ENCODE measurements at regions not wholly inside any gene's neighbourhood (a gene's known extent, or its start where the extent isn't known, plus 50 kb on each side); places are given as distances from the start of the nearest gene placed in this dataset.

- no peaks in the 10 kb centered on the region for H3K27me3 Mint-ChIP-seq (ENCODE audit: insufficient read depth)
- H3K36me3 Mint-ChIP-seq (ENCODE audit: low read depth) = peaks cover 22% of the 10 kb centered on the region
- DNase-seq = no peak
- TF ChIP-seq, protein P1, sequence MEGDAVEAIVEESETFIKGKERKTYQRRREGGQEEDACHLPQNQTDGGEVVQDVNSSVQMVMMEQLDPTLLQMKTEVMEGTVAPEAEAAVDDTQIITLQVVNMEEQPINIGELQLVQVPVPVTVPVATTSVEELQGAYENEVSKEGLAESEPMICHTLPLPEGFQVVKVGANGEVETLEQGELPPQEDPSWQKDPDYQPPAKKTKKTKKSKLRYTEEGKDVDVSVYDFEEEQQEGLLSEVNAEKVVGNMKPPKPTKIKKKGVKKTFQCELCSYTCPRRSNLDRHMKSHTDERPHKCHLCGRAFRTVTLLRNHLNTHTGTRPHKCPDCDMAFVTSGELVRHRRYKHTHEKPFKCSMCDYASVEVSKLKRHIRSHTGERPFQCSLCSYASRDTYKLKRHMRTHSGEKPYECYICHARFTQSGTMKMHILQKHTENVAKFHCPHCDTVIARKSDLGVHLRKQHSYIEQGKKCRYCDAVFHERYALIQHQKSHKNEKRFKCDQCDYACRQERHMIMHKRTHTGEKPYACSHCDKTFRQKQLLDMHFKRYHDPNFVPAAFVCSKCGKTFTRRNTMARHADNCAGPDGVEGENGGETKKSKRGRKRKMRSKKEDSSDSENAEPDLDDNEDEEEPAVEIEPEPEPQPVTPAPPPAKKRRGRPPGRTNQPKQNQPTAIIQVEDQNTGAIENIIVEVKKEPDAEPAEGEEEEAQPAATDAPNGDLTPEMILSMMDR (IDR thresholded peaks at IDR 0.05) = no peak
- peaks cover 17% of the 10 kb centered on the region for H3K9me3 Mint-ChIP-seq
- H3K4me3 Mint-ChIP-seq = no peak overlapping the region
- peaks cover 76% of the 10 kb centered on the region for H3K4me1 Mint-ChIP-seq (ENCODE audit: low read depth)
- H3K27ac Mint-ChIP-seq = peak overlapping the region; percentile 89
Measured at GRCh38 chr5:96031180-96031579, 69.5 kb upstream of the ELL2 start.

- Mint-ChIP-seq H3K4me3 (peak overlapping the region; percentile 79), H3K27ac (peak overlapping the region; percentile 80), H3K9me3 (no peaks in the 10 kb centered on the region), H3K36me3 (ENCODE audit: low read depth) (no peaks in the 10 kb centered on the region), H3K4me1 (ENCODE audit: low read depth) (peaks cover 90% of the 10 kb centered on the region), H3K27me3 (ENCODE audit: insufficient read depth) (no peaks in the 10 kb centered on the region)
- peak; percentile 72 for DNase-seq
- TF ChIP-seq, protein P1 (IDR thresholded peaks at IDR 0.05) = no peak
Measured at GRCh38 chr5:96026406-96027041, 64.9 kb upstream of the ELL2 start.

GRCh38 chr5:96024683-96025475, 63.2 kb upstream of the ELL2 start:
- H3K9me3 Mint-ChIP-seq = no peaks in the 10 kb centered on the region
- H3K36me3 Mint-ChIP-seq (ENCODE audit: low read depth) = no peaks in the 10 kb centered on the region
- TF ChIP-seq, protein P1 (IDR thresholded peaks at IDR 0.05) = no peak
- peaks cover 78% of the 10 kb centered on the region for H3K4me1 Mint-ChIP-seq (ENCODE audit: low read depth)
- peak overlapping the region; percentile 80 for H3K27ac Mint-ChIP-seq
- H3K27me3 Mint-ChIP-seq (ENCODE audit: insufficient read depth) = no peaks in the 10 kb centered on the region
- H3K4me3 Mint-ChIP-seq = no peak overlapping the region; the same call in 1 of the 2 replicates
- no peak for DNase-seq

DNA sequence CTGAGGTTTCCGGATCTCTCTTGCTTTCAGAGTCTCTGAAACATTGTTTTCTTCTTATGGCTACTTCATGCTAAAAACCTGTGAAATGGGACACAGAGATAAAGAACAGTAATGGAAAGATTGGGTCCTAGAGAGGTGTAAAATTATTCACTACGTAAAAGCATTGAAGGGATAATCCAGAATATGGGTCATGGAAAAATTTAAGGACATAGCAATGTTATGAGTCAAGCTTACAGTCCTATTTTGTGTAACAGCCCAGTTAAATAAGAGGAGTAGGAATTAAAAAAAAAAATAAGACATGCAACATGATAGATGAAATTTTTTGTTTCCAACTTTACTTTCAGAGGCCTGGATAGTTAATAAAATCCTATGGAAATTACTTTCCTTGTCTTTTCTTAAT, 61.9 kb upstream of the ELL2 start:
- Mint-ChIP-seq H3K4me3 (peak overlapping the region; percentile 59), H3K36me3 (ENCODE audit: low read depth) (no peaks in the 10 kb centered on the region), H3K4me1 (ENCODE audit: low read depth) (peaks cover 77% of the 10 kb centered on the region), H3K9me3 (no peaks in the 10 kb centered on the region), H3K27ac (peak overlapping the region; percentile 80), H3K27me3 (ENCODE audit: insufficient read depth) (no peaks in the 10 kb centered on the region)
- TF ChIP-seq, protein P1 (IDR thresholded peaks at IDR 0.05) = no peak
- DNase-seq = peak; percentile 47

GRCh38 chr5:96022971-96023370, 61.3 kb upstream of the ELL2 start:
- Mint-ChIP-seq H3K9me3 (no peaks in the 10 kb centered on the region), H3K4me1 (ENCODE audit: low read depth) (peaks cover 77% of the 10 kb centered on the region), H3K4me3 (peak overlapping the region; percentile 59; the same call in 1 of the 2 replicates), H3K27ac (peak overlapping the region; percentile 80), H3K27me3 (ENCODE audit: insufficient read depth) (no peaks in the 10 kb centered on the region), H3K36me3 (ENCODE audit: low read depth) (no peaks in the 10 kb centered on the region)
- TF ChIP-seq, protein P1 (IDR thresholded peaks at IDR 0.05) = no peak
- DNase-seq = no peak

Measured in HFFc6 (cell line).